ENCODE measurements at regions not wholly inside any gene's neighbourhood (a gene's known extent, or its start where the extent isn't known, plus 50 kb on each side); places are given as distances from the start of the nearest gene placed in this dataset.

DNA sequence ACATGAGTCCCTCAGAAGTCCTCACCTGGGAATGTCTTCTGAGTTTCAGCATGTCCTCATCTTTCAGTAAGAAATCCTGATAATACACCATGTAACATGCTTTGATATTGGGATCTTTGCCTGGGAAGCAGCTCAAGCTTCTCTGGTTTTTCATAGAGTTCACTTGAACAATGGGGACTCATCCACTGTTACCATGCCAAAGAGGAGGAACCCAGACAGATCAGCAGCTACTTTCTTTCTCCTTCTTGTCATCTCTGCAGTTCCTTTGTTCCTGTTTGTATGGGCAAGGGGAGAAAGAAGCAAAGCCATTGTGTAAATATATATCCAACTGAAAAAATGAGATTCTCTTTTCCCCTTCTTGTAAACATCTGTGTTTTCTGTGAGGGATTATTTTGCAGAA lies 450.6 kb upstream of the HS3ST5 start:
- DNase-seq (ENCODE audit: low read depth) = no peak

DNA sequence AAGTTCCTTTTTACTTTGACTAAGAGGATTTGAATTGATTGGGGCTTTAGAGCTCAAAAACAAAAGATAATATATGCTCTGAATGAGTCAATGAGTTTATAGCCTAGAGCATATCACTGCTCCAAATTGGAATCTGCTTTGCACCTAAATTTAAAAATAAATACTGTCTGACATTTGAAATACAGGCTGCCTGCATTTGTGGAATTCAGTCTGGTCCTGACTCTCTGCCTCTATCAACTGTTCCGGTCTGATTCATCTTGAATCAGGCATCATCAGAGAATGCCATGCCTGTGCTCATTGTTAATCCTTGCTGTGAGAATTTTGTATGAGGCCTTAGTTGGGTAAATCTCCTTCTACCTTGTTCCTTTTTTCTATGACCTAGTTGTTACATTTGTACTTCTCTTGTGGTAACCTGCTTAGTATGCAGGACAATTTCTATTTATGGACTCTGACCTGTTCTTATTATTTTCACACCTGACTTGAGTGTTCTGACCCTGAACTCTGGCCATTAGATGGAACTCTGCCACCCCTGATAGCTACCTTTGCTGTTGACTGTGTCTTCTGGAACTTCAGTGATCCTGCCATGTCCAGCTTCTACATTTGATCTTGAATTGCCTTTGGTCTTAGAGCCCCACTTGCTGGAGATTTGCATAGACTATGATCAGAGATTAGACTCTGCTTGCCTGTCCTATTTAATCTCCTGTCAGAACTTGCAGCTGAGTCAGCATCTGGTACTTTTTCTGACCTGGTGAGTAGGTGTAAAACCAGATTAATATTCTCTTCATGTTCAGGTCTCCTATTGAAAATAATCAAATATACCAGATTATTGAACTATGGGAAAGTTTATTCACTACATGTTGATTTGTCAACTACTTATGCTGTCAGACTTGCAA lies 442.7 kb upstream of the HS3ST5 start:
- no peak for DNase-seq (ENCODE audit: low read depth)

DNA sequence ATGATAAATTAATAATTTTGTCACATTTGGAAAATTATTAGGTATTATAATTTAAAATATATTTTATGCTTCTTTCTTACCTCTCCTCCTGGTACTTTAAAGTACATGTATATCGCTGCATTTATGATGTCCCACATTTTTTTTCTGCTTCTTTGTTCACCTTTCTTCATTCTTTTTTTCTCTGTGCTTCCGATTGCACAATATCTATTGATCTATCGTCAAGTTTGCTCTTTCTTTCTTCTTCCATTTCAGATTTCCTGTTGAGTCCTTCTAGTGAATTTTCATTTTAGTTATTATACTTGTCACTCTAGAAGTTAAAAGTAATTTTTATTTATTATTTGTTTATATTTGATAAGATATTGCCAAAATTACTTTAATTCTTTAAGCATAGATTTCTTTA lies 441.0 kb upstream of the HS3ST5 start:
- no peak for DNase-seq (ENCODE audit: low read depth)

GRCh38 chr6:114783083-114783482 lies 440.3 kb upstream of the HS3ST5 start:
- no peak for DNase-seq (ENCODE audit: low read depth)

- no peak for DNase-seq (ENCODE audit: low read depth)
Observed at GRCh38 chr6:114764866-114765265, 422.0 kb upstream of the HS3ST5 start.

DNA sequence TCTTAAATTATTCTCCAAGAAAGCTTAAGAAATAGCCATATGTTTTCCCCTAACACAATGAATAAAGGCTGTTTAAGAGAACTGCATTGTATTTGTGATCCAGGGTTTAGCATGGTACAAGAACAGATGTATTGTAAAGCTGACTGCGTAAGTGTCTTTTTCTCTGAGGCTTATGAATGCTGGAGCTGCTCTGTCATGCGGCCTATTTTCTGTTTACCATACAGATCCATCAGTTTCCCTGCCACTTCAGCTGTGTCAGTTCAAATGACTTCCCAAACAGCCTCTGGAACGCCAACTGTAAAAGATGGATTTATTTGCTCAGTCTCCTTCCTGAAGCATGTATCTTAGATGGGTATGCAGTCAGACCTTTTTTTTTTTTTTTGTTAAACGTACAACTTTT lies 419.3 kb upstream of the HS3ST5 start:
- no peak for DNase-seq (ENCODE audit: low read depth)

- DNase-seq (ENCODE audit: low read depth) = no peak
Observed at GRCh38 chr6:114747995-114748625, 405.3 kb upstream of the HS3ST5 start.

GRCh38 chr6:114740547-114740946 lies 397.7 kb upstream of the HS3ST5 start:
- DNase-seq (ENCODE audit: low read depth) = no peak

DNA sequence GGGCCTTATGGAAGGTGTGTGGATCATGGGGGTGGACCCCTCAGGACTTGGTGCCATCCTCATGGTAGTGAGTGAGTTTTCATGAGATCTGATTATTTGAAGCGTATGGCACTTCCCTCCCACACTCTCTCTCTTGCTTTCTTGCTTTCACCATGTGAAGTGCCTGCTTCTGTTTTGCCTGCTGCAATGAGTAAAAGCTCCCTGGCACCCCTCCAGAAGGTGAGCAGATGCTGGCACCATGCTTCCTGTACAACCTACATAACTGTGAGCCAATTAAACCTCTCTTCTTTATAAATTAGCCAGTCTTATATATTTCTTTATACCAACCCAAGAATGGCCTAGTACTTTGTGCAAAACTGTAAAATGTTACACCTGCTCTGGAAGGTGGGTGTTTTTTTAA lies 396.8 kb upstream of the HS3ST5 start:
- no peak for DNase-seq (ENCODE audit: low read depth)

- DNase-seq (ENCODE audit: low read depth) = no peak
Observed at GRCh38 chr6:114735025-114735735, 392.4 kb upstream of the HS3ST5 start.

GRCh38 chr6:114733596-114733995 lies 390.8 kb upstream of the HS3ST5 start:
- DNase-seq (ENCODE audit: low read depth) = no peak

DNA sequence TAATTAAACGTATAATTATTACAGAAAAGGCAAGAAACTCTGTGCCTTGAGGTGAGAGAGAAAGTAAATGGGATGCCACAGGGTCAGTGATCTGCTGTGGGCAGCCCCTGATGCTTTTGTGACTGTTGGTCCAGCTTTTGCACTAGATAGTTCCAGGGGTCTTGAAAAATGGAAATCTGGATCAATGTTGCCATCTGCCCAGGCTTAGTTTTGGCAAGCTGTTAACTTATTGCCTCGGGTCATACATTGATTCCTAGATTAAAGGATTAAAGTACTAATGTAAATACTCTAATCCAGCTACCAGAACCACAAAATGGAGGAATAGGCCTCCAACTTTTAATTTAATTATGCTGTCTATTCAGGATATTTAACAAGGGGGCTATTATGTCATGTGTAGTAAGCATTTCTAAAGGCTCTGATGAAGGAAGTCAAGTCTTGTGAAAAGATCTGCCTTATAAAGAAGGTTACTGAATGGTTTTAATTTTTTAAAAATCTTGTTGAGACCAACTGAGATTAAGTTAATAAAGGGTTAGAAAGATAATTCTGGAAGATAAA lies 376.0 kb upstream of the HS3ST5 start:
- DNase-seq (ENCODE audit: low read depth) = no peak

DNA sequence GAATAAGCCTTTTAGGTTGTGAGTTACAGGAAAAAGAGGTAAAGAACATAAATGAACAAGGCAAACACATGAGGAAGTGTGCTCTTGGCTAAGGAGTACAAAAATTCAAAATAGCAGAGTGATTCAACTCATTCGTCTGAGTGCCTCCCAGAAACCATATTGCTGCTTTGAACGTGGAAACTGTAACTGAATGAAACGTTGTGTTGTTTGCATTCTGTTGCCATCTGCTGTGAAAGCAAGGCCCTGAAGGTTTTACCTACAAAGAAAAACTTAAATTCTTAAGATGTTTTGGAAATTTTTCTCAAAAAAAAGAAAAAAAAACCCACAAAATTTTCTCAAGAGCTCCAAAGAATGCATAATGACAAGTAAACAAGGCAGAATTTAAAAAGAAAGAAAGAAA lies 375.4 kb upstream of the HS3ST5 start:
- no peak for DNase-seq (ENCODE audit: low read depth)

DNA sequence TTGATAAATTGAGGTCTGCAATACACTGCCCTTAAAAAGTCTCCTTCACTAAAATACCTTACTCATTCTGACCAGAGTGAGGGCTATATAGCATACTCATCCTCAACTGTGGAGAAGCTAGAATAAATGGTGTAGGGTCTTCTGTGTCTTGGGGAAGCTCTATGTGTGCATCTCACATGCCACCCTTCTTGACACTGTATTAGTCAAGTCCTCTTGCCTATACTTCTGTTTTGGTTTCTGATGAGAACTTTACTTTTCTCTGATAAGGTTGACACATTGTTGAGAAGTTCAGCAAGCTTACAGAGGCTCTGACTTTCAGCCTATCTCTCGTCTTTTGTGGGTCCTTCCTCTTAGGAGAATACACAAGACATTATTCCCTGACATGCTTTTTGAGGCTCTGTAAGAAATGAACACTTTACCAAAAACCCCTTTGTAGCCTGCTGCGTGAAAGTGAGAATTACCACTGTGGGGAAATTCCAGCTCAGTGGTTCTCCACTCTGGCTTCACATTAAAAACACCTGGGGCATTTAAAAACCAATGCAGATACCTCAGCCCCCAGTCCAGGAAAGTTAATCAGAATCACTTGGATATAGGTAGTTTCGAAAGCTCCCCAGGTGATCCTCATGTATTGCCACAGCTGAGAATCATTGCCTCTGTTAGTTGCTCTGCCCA lies 372.1 kb upstream of the HS3ST5 start:
- DNase-seq (ENCODE audit: low read depth) = no peak

GRCh38 chr6:114713690-114714089 lies 370.9 kb upstream of the HS3ST5 start:
- DNase-seq (ENCODE audit: low read depth) = no peak

DNA sequence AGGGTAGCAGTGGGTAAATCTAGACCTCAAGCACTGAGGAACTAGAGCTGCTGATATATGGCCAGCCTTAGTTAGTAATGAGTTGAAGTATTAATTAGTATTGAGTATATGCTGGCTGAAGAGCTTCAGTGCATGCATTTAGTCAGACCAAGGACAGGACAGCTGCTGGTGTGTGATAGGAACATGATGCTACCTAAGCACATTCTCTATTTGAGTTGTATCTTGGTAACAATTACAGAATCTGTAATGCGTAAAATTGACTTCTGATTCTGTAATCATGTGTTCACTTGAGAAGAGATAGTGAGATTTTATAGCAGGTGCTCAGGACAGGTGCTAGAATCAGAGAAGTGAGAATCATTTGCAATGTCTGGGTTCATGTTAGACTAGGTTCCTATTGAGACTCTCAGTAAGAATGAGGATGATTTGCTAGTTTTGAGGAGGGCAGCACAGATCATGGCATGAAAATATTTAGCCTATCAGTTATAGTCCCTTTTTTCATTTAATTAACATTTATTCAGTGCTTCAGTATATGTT lies 369.4 kb upstream of the HS3ST5 start:
- DNase-seq (ENCODE audit: low read depth) = no peak

GRCh38 chr6:114707081-114707620 lies 364.3 kb upstream of the HS3ST5 start:
- DNase-seq (ENCODE audit: low read depth) = no peak

DNA sequence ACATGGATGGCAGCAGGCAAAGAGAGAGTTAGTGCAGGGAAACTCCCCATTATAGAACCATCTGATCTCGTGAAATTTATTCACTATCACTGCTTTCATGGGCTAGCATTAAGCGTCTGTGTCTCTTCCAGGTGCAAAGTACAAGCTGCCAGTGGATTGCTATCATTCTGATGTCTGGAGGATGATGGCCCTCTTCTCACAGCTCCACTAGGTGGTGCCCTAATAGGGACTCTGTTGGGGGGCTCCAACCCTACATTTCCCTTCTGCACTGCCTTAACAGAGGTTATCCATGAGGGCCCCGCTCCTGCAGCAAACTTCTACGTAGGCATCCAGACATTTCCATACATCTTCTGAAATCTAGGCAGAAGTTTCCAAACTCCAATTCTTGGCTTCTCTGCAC lies 347.8 kb upstream of the HS3ST5 start:
- no peak for DNase-seq (ENCODE audit: low read depth)

- DNase-seq (ENCODE audit: low read depth) = no peak
Observed at GRCh38 chr6:114659513-114659912, 316.7 kb upstream of the HS3ST5 start.

- DNase-seq (ENCODE audit: low read depth) = no peak
Observed at GRCh38 chr6:114651611-114652010, 308.8 kb upstream of the HS3ST5 start.

GRCh38 chr6:114650891-114651290 lies 308.1 kb upstream of the HS3ST5 start:
- no peak for DNase-seq (ENCODE audit: low read depth)

DNA sequence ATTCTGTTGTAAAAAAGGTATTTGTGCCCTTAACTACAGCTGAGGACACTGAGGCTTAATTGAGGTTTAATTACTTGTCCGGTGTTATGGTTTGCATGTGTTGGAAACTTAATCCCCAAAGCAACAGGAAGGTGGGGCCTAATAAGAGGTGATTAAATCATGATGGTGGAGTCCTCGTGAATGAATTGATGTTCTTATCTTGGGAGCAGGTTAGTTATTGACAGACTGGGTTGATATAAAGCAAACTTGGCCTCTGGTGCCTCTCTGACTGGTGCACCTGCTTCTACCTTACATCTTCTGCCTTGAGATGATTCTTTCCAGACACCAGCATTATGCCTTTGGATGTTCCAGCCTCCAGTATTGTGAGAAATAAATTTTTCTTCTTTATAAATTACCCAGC lies 306.5 kb upstream of the HS3ST5 start:
- no peak for DNase-seq (ENCODE audit: low read depth)

All from stimulated activated CD8-positive, alpha-beta memory T cell treated with anti-CD3 and anti-CD28 coated beads, Interleukin-12 subunit alpha, Interleukin-12 subunit beta, amount 100 ng/mL, for 1 hour (primary cell).